Aorta (tissue), 5 donors: ENCODE measurements at regions not wholly inside any gene's neighbourhood (a gene's known extent, or its start where the extent isn't known, plus 50 kb on each side); places are given as distances from the start of the nearest gene placed in this dataset.
"Not testable (repeated sequence)": the region's sequence is repeated elsewhere in the genome, so short reads cannot be mapped to it uniquely, and the experiment has no call there.

ENCODE experiments used
- ATAC-seq: fragments of 200-7000 bp; cut with Tn5 transposase; one replicate; pipeline ENCODE4 v1.9.1; 2022; ENCODE audit warnings: moderate library complexity; ENCODE audit not compliant: low FRiP score
- DNase-seq, 2 donors: peaks; one replicate each; pipeline ENCODE4 v3.0.0-alpha.2; 2020
- H3K27ac ChIP-seq, 2 donors: one replicate each; pipeline ENCODE4 v1.5.1; 2013; ENCODE audit warnings: low read length in 2 of 2, mild to moderate bottlenecking in 2 of 2, moderate library complexity in 2 of 2, control low read depth in 1 of 2, inconsistent platforms in 1 of 2, low read depth in 1 of 2
- H3K27me3 ChIP-seq, 2 donors: one replicate each; pipeline ENCODE4 v1.6.1; 2013; ENCODE audit warnings: control low read depth in 1 of 2, low read length in 1 of 2, mild to moderate bottlenecking in 1 of 2, moderate library complexity in 1 of 2; ENCODE audit not compliant: insufficient read depth in 2 of 2, control insufficient read depth in 1 of 2
- H3K36me3 ChIP-seq, 2 donors: one replicate each; pipeline ENCODE4 v1.6.1; 2013; ENCODE audit warnings: control low read depth in 1 of 2, low read length in 1 of 2, mild to moderate bottlenecking in 1 of 2; ENCODE audit not compliant: insufficient read depth in 2 of 2, control insufficient read depth in 1 of 2
- H3K4me1 ChIP-seq, 2 donors: one replicate each; pipeline ENCODE4 v1.6.1; 2013; ENCODE audit warnings: low read length in 2 of 2, control low read depth in 1 of 2, mild to moderate bottlenecking in 1 of 2, moderate library complexity in 1 of 2; ENCODE audit not compliant: insufficient read depth in 2 of 2, control insufficient read depth in 1 of 2
- H3K4me3 ChIP-seq, 2 donors: one replicate each; pipeline ENCODE4 v1.5.1; 2013; ENCODE audit warnings: low read length in 2 of 2, control low read depth in 1 of 2, mild to moderate bottlenecking in 1 of 2
- H3K9me3 ChIP-seq: one replicate; pipeline ENCODE4 v1.6.1; 2013; ENCODE audit warnings: mild to moderate bottlenecking, low read length; ENCODE audit not compliant: control insufficient read depth
- whole genome bisulfite sequencing, 2 donors: extraction: QIAGEN DNeasy Blood & Tissue Kit; methylation state at CpG; one replicate each; pipeline ENCODE4 v1.1.7; 2013; 5-methylcytosine and 5-hydroxymethylcytosine counted together
- intact Hi-C, 2 donors: fragments of 100-400 bp; cut with DNase I; formaldehyde crosslinking; loops; one replicate each; pipeline versions ENCODE4 v1.14.2 to v1.15.0; 2022
- donor health status: healthy with polysubstance abuse.
- donor health status: Bipolar disorder and iron deficiency.
- donor health status: DM: no; HTN: no; CAD: no.
- donor health status: DM: no; HTN: no; CAD: no.
- donor health status: DM: yes; HTN: yes; CAD: no.

- ATAC-seq, result no peak
- WGBS, 2 donors, result 88 to 89% methylated on average over 20 of the region's 20 CpGs
Measured at GRCh38 chr6:168844821-168845609, 404.0 kb downstream of the SMOC2 start.

GRCh38 chr6:168842632-168843212 is 401.7 kb downstream of the SMOC2 start:
- 92 to 94% methylated on average over 31 of the region's 31 CpGs for WGBS, 2 donors
- intact Hi-C loops, ATAC-seq: not testable (repeated sequence)

More at GRCh38 chr6:168844821-168845609, 404.0 kb downstream of the SMOC2 start:
- H3K4me1 ChIP-seq, result no peaks in the 10 kb centered on the region
- H3K4me3 ChIP-seq, result no peak overlapping the region
- H3K36me3 ChIP-seq, result no peaks in the 10 kb centered on the region
- H3K27ac ChIP-seq, result no peak overlapping the region
- no peaks in the 10 kb centered on the region for H3K9me3 ChIP-seq
- no peak for DNase-seq
- intact Hi-C loops, result no loop called here
- no peaks in the 10 kb centered on the region for H3K27me3 ChIP-seq

GRCh38 chr6:168841609-168842278 is 400.8 kb downstream of the SMOC2 start:
- Histone ChIP-seq H3K4me3 (no peak overlapping the region), H3K9me3 (no peaks in the 10 kb centered on the region), H3K36me3 (no peaks in the 10 kb centered on the region), H3K27me3 (no peaks in the 10 kb centered on the region), H3K27ac (no peak overlapping the region), H3K4me1 (no peaks in the 10 kb centered on the region)
- WGBS, 2 donors, result 82 to 83% methylated on average over 15 of the region's 15 CpGs
- no peak for ATAC-seq
- DNase-seq, result no peak
- intact Hi-C loops, result no loop called here

More at GRCh38 chr6:168842632-168843212, 401.7 kb downstream of the SMOC2 start:
- H3K9me3 ChIP-seq, H3K4me3 ChIP-seq, H3K4me1 ChIP-seq, H3K36me3 ChIP-seq, H3K27ac ChIP-seq, H3K27me3 ChIP-seq, DNase-seq: not testable (repeated sequence)

GRCh38 chr6:168840932-168841331 is 399.9 kb downstream of the SMOC2 start:
- H3K27me3 ChIP-seq, H3K27ac ChIP-seq, intact Hi-C loops, H3K36me3 ChIP-seq, H3K4me3 ChIP-seq, H3K4me1 ChIP-seq, H3K9me3 ChIP-seq, ATAC-seq: not testable (repeated sequence)
- WGBS, 2 donors, result 79 to 83% methylated on average over 40 of the region's 40 CpGs
- peak in 1 of 2 donors; percentile 95 for DNase-seq

GRCh38 chr6:168840299-168840698 is 399.3 kb downstream of the SMOC2 start:
- intact Hi-C loops, ATAC-seq, H3K4me3 ChIP-seq, H3K27ac ChIP-seq, H3K4me1 ChIP-seq, H3K36me3 ChIP-seq, DNase-seq, H3K9me3 ChIP-seq, H3K27me3 ChIP-seq: not testable (repeated sequence)
- 90 to 91% methylated on average over 19 to 21 of the region's 25 CpGs for WGBS, 2 donors

- no peak for ATAC-seq
- DNase-seq, result no peak
- Histone ChIP-seq H3K36me3 (no peaks in the 10 kb centered on the region), H3K4me3 (no peak overlapping the region), H3K4me1 (no peaks in the 10 kb centered on the region), H3K9me3 (peaks cover 2% of the 10 kb centered on the region), H3K27ac (no peak overlapping the region), H3K27me3 (no peaks in the 10 kb centered on the region)
- intact Hi-C loops, result no loop called here
- 89% methylated on average over 15 of the region's 15 CpGs for WGBS, 2 donors
Measured at GRCh38 chr6:168838037-168838399, 397.0 kb downstream of the SMOC2 start.

- H3K27me3 ChIP-seq, result no peaks in the 10 kb centered on the region
- no peak overlapping the region for H3K27ac ChIP-seq
- peaks cover 2% of the 10 kb centered on the region for H3K9me3 ChIP-seq
- no peaks in the 10 kb centered on the region for H3K4me1 ChIP-seq
- H3K4me3 ChIP-seq, result no peak overlapping the region
- WGBS, 2 donors, result 92 to 93% methylated on average over 15 of the region's 15 CpGs
- intact Hi-C loops, result no loop called here
- H3K36me3 ChIP-seq, result no peaks in the 10 kb centered on the region
- peak; percentile 57 for ATAC-seq
- no peak for DNase-seq
Measured at GRCh38 chr6:168837254-168838036, 396.5 kb downstream of the SMOC2 start.

- intact Hi-C loops, result no loop called here
- no peak overlapping the region for H3K27ac ChIP-seq
- no peaks in the 10 kb centered on the region for H3K27me3 ChIP-seq
- H3K9me3 ChIP-seq, result peaks cover 2% of the 10 kb centered on the region
- no peaks in the 10 kb centered on the region for H3K36me3 ChIP-seq
- 60 to 70% methylated on average over 9 of the region's 9 CpGs for whole genome bisulfite sequencing, 2 donors
- ATAC-seq (no peak), DNase-seq (no peak)
- H3K4me1 ChIP-seq, result no peaks in the 10 kb centered on the region
- H3K4me3 ChIP-seq, result no peak overlapping the region
Measured at GRCh38 chr6:168835991-168836390, 395.0 kb downstream of the SMOC2 start.
